HEK293T (cell line): ENCODE measurements at regions not wholly inside any gene's neighbourhood (a gene's known extent, or its start where the extent isn't known, plus 50 kb on each side); places are given as distances from the start of the nearest gene placed in this dataset.

ENCODE experiments used
- BHLHE40 ChIP-seq: fragments of 450-650 bp; IDR thresholded peaks from 2 replicates; pipeline ENCODE4 v1.6.1; 2016; ENCODE audit warnings: mild to moderate bottlenecking, moderate library complexity, borderline replicate concordance
- FOXA1 ChIP-seq: fragments of 450-650 bp; IDR thresholded peaks from 2 replicates; pipeline ENCODE4 v1.6.1; 2016; ENCODE audit warnings: mild to moderate bottlenecking
- FOXK2 ChIP-seq: fragments of 450-650 bp; IDR thresholded peaks from 2 replicates; pipeline ENCODE4 v1.6.1; 2016; ENCODE audit warnings: mild to moderate bottlenecking
- FOXM1 ChIP-seq: fragments of 450-650 bp; IDR thresholded peaks from 2 replicates; pipeline ENCODE4 v1.6.1; 2017; ENCODE audit warnings: mild to moderate bottlenecking, borderline replicate concordance
- HDGF ChIP-seq: fragments of 450-650 bp; IDR thresholded peaks from 2 replicates; pipeline ENCODE4 v1.6.1; 2017; ENCODE audit warnings: antibody characterized with exemption, borderline replicate concordance
- SP1 ChIP-seq: fragments of 450-650 bp; IDR thresholded peaks from 2 replicates; pipeline ENCODE4 v1.6.1; 2017
- SUZ12 ChIP-seq: fragments of 450-650 bp; IDR thresholded peaks from 2 replicates; pipeline ENCODE4 v1.6.1; 2016; ENCODE audit warnings: mild to moderate bottlenecking
- TARDBP ChIP-seq: fragments of 450-650 bp; IDR thresholded peaks from 2 replicates; pipeline ENCODE4 v1.6.1; 2016

DNA sequence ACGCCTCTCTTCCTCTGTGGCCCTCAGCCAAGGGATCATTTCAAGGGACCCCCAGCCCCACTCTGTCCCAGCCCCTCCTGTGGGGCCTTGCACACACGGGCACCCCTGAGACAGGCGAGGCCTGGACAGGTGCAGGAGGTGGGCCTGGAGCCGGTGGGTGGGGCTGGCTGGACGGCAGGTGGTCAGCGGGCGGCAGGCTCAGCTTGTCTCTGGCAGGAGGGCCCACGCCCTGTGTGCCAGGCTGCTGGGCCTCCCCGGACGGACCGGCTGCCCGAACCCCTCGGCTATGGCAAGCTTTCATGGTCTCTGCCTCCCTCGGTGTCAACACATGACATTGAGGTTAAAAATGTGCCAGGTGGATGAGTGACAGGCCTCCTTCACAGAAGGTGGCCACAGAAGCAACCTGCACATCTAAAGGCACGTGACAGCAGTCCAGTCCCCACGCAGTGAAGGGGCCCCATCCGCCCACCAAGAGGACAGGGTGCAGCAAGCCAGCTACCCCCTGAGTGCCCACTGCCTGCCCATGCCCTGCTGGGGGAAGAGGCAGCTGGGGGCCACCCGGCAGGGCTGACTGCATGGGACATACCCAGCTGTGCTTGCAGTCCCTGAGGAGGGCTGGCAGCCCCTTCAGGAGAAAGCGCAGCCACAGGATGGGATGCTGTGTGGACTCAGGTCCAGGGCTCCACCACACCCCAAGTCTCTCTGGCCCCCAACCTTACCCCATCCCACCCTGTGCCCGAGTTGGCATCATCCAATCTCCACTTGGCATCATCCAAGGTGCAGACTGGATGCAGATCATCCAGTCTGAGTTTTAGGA lies 109.3 kb downstream of the FAM53A start:
- TF ChIP-seq FOXA1 (no peak), SP1 (no peak), FOXK2 (no peak), HDGF (no peak), SUZ12 (no peak), BHLHE40 (no peak), TARDBP (no peak), FOXM1 (no peak)
